LoVo (cell line): ENCODE measurements at regions not wholly inside any gene's neighbourhood (a gene's known extent, or its start where the extent isn't known, plus 50 kb on each side); places are given as distances from the start of the nearest gene placed in this dataset.

Source experiments
- DNase-seq: peaks from one replicate; pipeline ENCODE4 v3.0.0-alpha.2; 2016; ENCODE audit warnings: low spot score

- no peak for DNase-seq
Observed at GRCh38 chr1:22376546-22376945, 75.1 kb upstream of the ZBTB40 start.

GRCh38 chr1:22376976-22377375, 74.7 kb upstream of the ZBTB40 start:
- DNase-seq, result no peak

GRCh38 chr1:22379566-22379965, 72.1 kb upstream of the ZBTB40 start:
- no peak for DNase-seq

- DNase-seq, result no peak
Observed at GRCh38 chr1:22380024-22380785, 71.4 kb upstream of the ZBTB40 start.

- no peak for DNase-seq
Observed at GRCh38 chr1:22383526-22384294, 67.9 kb upstream of the ZBTB40 start.

GRCh38 chr1:22385537-22385936, 66.1 kb upstream of the ZBTB40 start:
- no peak for DNase-seq

- DNase-seq, result no peak
Observed at GRCh38 chr1:22386774-22387173, 64.9 kb upstream of the ZBTB40 start.

GRCh38 chr1:22387919-22388580, 63.6 kb upstream of the ZBTB40 start:
- DNase-seq, result no peak

- no peak for DNase-seq
Observed at GRCh38 chr1:22388671-22389450, 62.8 kb upstream of the ZBTB40 start.

- no peak for DNase-seq
Observed at GRCh38 chr1:22393587-22393986, 58.1 kb upstream of the ZBTB40 start.

- DNase-seq, result no peak
Observed at GRCh38 chr1:22398656-22399420, 52.8 kb upstream of the ZBTB40 start.

- no peak for DNase-seq
Observed at GRCh38 chr1:22399421-22400091, 52.1 kb upstream of the ZBTB40 start.
